ENCODE measurements at regions not wholly inside any gene's neighbourhood (a gene's known extent, or its start where the extent isn't known, plus 50 kb on each side); places are given as distances from the start of the nearest gene placed in this dataset.

GRCh38 chr22:27210111-27210730, 552.8 kb downstream of the MIAT start:
- Histone ChIP-seq H3K27ac (no peak overlapping the region), H3K4me1 (replicated peaks in 1 of 2) (no peaks in the 10 kb centered on the region), H3K27me3 (peaks cover 11% of the 10 kb centered on the region), H3K9me3 (replicated peaks in 1 of 3) (no peaks in the 10 kb centered on the region), H3K36me3 (replicated peaks in 1 of 2) (no peaks in the 10 kb centered on the region), H3K4me3 (no peak overlapping the region)
- WGBS, 4 donors, result 64 to 75% (median 66%) methylated on average over 9 to 10 of the region's 10 CpGs
- TF ChIP-seq CTCF (IDR thresholded peaks at IDR 0.05) (no peak), POLR2A (IDR thresholded peaks at IDR 0.05) (no peak)
- DNase-seq, result no peak
- intact Hi-C loops (cut with DNase I), result no loop called here

GRCh38 chr22:27212102-27212501, 554.7 kb downstream of the MIAT start:
- Histone ChIP-seq H3K36me3 (replicated peaks in 1 of 2) (no peaks in the 10 kb centered on the region), H3K9me3 (replicated peaks in 1 of 3) (no peaks in the 10 kb centered on the region), H3K27ac (peak overlapping the region in 2 of 5 donors; percentile 31 to 48), H3K4me3 (no peak overlapping the region), H3K27me3 (peaks cover 6% of the 10 kb centered on the region), H3K4me1 (replicated peaks in 1 of 2) (no peaks in the 10 kb centered on the region)
- 28 to 45% (median 36%) methylated on average over 4 of the region's 4 CpGs for WGBS, 4 donors
- intact Hi-C loops (cut with DNase I), result no loop called here
- no peak for DNase-seq
- TF ChIP-seq POLR2A (IDR thresholded peaks at IDR 0.05), result no peak
- no peak for TF ChIP-seq CTCF (IDR thresholded peaks at IDR 0.05)

- WGBS, 4 donors, result 12 to 19% (median 16%) methylated on average over 14 of the region's 14 CpGs
- Histone ChIP-seq H3K27ac (peak overlapping the region in 2 of 5 donors; percentile 41 to 48), H3K36me3 (replicated peaks in 1 of 2) (no peaks in the 10 kb centered on the region), H3K9me3 (replicated peaks in 1 of 3) (no peaks in the 10 kb centered on the region), H3K4me3 (no peak overlapping the region), H3K27me3 (peaks cover 6% of the 10 kb centered on the region), H3K4me1 (replicated peaks in 1 of 2) (no peaks in the 10 kb centered on the region)
- DNase-seq, result peak; percentile 41 to 75 (median 62)
- intact Hi-C loops (cut with DNase I), result no loop called here
- TF ChIP-seq POLR2A (IDR thresholded peaks at IDR 0.05), result no peak
Measured at GRCh38 chr22:27212617-27213177, 555.3 kb downstream of the MIAT start.

- Histone ChIP-seq H3K9me3 (replicated peaks in 1 of 3) (no peaks in the 10 kb centered on the region), H3K27ac (peak overlapping the region in 2 of 5 donors; percentile 54 to 63), H3K4me3 (no peak overlapping the region), H3K27me3 (peaks cover 6% of the 10 kb centered on the region), H3K36me3 (replicated peaks in 1 of 2) (no peaks in the 10 kb centered on the region), H3K4me1 (replicated peaks in 1 of 2) (no peaks in the 10 kb centered on the region)
- intact Hi-C loops (cut with DNase I), result no loop called here
- WGBS, 4 donors, result 80 to 86% (median 83%) methylated on average over 4 of the region's 4 CpGs
- no peak for TF ChIP-seq POLR2A (IDR thresholded peaks at IDR 0.05)
- no peak for TF ChIP-seq CTCF (IDR thresholded peaks at IDR 0.05)
- DNase-seq, result no peak
Measured at GRCh38 chr22:27213294-27213693, 555.9 kb downstream of the MIAT start.

Data from adrenal gland (tissue), 9 donors.